Tibial artery (tissue), 4 donors: ENCODE measurements at regions not wholly inside any gene's neighbourhood (a gene's known extent, or its start where the extent isn't known, plus 50 kb on each side); places are given as distances from the start of the nearest gene placed in this dataset.
"Not testable (repeated sequence)": the region's sequence is repeated elsewhere in the genome, so short reads cannot be mapped to it uniquely, and the experiment has no call there.

Experiments used
- DNase-seq, 2 donors: peaks; one replicate each; pipeline ENCODE4 v3.0.0-alpha.2; 2019
- H3K27ac ChIP-seq, 2 donors: fragments of 200-600 bp; sonication (generic) in 1 of 2; 1 replicate in 1 of 2; 2 replicates in 1 of 2; pipeline ENCODE4 v1.5.1; 2018 to 2019; ENCODE audit warnings: mild to moderate bottlenecking in 1 of 2
- H3K27me3 ChIP-seq, 2 donors: fragments of 200-600 bp; sonication (generic) in 1 of 2; one replicate each; pipeline versions ENCODE4 v1.5.1 to v1.6.0; 2016 to 2019
- H3K36me3 ChIP-seq, 3 donors: fragments of 200-600 bp; sonication (generic) in 2 of 3; one replicate each; pipeline ENCODE4 v1.5.1; 2016 to 2019; ENCODE audit warnings: mild to moderate bottlenecking in 2 of 3
- H3K4me1 ChIP-seq, 4 donors: fragments of 200-600 bp; sonication (generic) in 2 of 4; 1 replicate in 3 of 4; 2 replicates in 1 of 4; pipeline ENCODE4 v1.5.1; 2016 to 2019
- H3K4me3 ChIP-seq, 2 donors: fragments of 200-600 bp; sonication (generic) in 1 of 2; 1 replicate in 1 of 2; 2 replicates in 1 of 2; pipeline ENCODE4 v1.5.1; 2018 to 2019; ENCODE audit warnings: mild to moderate bottlenecking in 2 of 2
- H3K9me3 ChIP-seq, 3 donors: fragments of 200-600 bp; sonication (generic) in 1 of 3; one replicate each; pipeline ENCODE4 v1.5.1; 2016 to 2019
- CTCF ChIP-seq, 2 experiments: fragments of 200-600 bp in 1 of 2; fragments of 450-650 bp in 1 of 2; IDR thresholded peaks; one replicate each; pipeline ENCODE4 v1.5.1; 2017 to 2019; ENCODE audit warnings: antibody characterized with exemption in 2 of 2, mild to moderate bottlenecking in 1 of 2, moderate library complexity in 1 of 2
- intact Hi-C: fragments of 100-400 bp; cut with DNase I; formaldehyde crosslinking; loops from one replicate; pipeline ENCODE4 v1.15.0; 2023; ENCODE audit warnings: low total_unique reads

DNA sequence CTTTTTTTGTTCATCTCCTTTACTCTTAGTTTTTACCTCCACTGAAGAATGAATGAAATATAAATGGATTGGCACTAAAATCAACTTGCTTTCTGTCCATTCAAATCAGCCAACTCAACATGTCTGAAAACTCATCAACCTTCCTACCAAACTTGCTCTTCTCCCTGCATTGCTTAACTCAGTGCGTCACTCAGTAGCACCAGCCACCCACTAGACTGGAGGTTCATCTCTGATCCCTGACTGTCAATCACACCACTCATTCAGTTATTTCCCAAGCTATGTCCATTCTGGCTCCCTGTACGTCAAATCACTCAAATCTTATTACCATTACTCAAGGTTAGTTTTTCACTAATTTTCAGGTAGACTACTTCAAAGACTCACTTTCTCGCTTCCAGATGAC is 75.2 kb upstream of the RBMS1 start:
- intact Hi-C loops, result no loop called here
- Histone ChIP-seq H3K27me3 (no peaks in the 10 kb centered on the region), H3K36me3 (no peaks in the 10 kb centered on the region), H3K4me3 (no peak overlapping the region), H3K4me1 (peaks cover 0 to 3% (median 0%) of the 10 kb centered on the region in 4 donors), H3K27ac (no peak overlapping the region), H3K9me3 (no peaks in the 10 kb centered on the region)
- TF ChIP-seq CTCF (IDR thresholded peaks at IDR 0.05), result no peak
- DNase-seq, result no peak

DNA sequence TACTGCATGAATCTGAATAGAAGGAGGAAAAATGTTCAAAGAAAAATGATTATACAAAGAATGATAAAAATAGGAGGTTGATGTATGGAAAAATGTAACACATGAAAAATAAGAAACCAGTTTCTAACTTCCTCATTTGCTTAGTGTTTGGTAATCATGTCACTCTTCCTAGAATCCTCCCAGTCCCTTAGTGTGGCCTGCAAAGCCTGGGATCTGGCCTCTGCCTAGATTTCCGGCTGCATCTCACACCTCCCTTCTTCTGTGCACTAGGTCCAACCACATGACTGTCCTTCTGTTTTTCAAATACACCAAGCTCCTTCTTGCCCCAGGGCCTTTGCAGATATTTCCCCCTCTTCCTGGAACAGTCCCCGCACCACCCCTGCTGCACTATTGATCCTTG is 76.8 kb upstream of the RBMS1 start:
- no peak for TF ChIP-seq CTCF (IDR thresholded peaks at IDR 0.05)
- DNase-seq, result peak in 1 of 2 donors; percentile 36
- H3K4me3 ChIP-seq, result no peak overlapping the region
- no peak overlapping the region for H3K27ac ChIP-seq
- intact Hi-C loops, result no loop called here
- no peaks in the 10 kb centered on the region for H3K27me3 ChIP-seq
- H3K9me3 ChIP-seq, result no peaks in the 10 kb centered on the region
- no peaks in the 10 kb centered on the region for H3K36me3 ChIP-seq
- peaks cover 0 to 13% (median 0%) of the 10 kb centered on the region in 4 donors for H3K4me1 ChIP-seq

- no peaks in the 10 kb centered on the region for H3K36me3 ChIP-seq
- intact Hi-C loops, result no loop called here
- no peaks in the 10 kb centered on the region for H3K9me3 ChIP-seq
- DNase-seq, result no peak
- no peak overlapping the region for H3K4me3 ChIP-seq
- peaks cover 0 to 27% (median 13%) of the 10 kb centered on the region in 4 donors for H3K4me1 ChIP-seq
- no peak for TF ChIP-seq CTCF (IDR thresholded peaks at IDR 0.05)
- H3K27me3 ChIP-seq, result no peaks in the 10 kb centered on the region
- no peak overlapping the region for H3K27ac ChIP-seq
Observed at GRCh38 chr2:160574468-160575140, 81.0 kb upstream of the RBMS1 start.

GRCh38 chr2:160575368-160575767 is 81.8 kb upstream of the RBMS1 start:
- intact Hi-C loops, result no loop called here
- Histone ChIP-seq H3K36me3 (no peaks in the 10 kb centered on the region), H3K27me3 (no peaks in the 10 kb centered on the region), H3K9me3 (no peaks in the 10 kb centered on the region), H3K4me1 (peaks cover 0 to 27% (median 13%) of the 10 kb centered on the region in 4 donors), H3K27ac (peak overlapping the region; percentile 34 to 51), H3K4me3 (no peak overlapping the region)
- no peak for DNase-seq
- no peak for TF ChIP-seq CTCF (IDR thresholded peaks at IDR 0.05)

DNA sequence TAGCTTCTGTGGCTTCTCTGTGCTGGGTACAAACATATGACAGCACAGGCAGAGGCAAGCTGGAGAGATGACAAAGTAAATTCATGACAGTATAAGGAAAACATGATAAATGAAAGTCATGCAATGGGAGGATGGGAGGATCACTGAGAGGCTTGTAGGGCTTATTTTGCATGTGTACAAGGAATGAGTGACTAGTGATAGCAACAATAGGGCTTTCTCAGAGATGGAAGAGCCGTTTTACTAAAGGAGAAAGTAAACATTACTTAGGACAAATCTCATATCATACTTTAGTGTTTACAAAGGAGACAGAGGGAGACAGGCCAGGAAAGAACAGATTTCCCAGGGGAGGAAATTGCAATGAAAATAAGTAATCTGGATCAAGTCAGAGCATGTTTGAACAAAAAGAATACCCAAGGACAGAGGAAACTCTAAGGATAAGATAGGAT is 82.5 kb upstream of the RBMS1 start:
- Histone ChIP-seq H3K36me3 (no peaks in the 10 kb centered on the region), H3K27me3 (no peaks in the 10 kb centered on the region), H3K4me3 (no peak overlapping the region), H3K9me3 (no peaks in the 10 kb centered on the region), H3K4me1 (peaks cover 0 to 27% (median 13%) of the 10 kb centered on the region in 4 donors), H3K27ac (peak overlapping the region; percentile 34 to 51)
- intact Hi-C loops, result no loop called here
- no peak for DNase-seq
- no peak for TF ChIP-seq CTCF (IDR thresholded peaks at IDR 0.05)

- H3K27ac ChIP-seq, result peak overlapping the region in 1 of 2 donors; percentile 34
- intact Hi-C loops, H3K9me3 ChIP-seq, DNase-seq, H3K27me3 ChIP-seq, H3K4me3 ChIP-seq, H3K36me3 ChIP-seq: not testable (repeated sequence)
- H3K4me1 ChIP-seq, result peaks cover 0 to 30% (median 16%) of the 10 kb centered on the region in 4 donors
Observed at GRCh38 chr2:160577081-160577480, 83.5 kb upstream of the RBMS1 start.
